KMS-11 (cell line): ENCODE measurements at regions not wholly inside any gene's neighbourhood (a gene's known extent, or its start where the extent isn't known, plus 50 kb on each side); places are given as distances from the start of the nearest gene placed in this dataset.

Experiments used
- H2AFZ ChIP-seq: fragments of 200-600 bp; sonication (generic); 2 replicates; pipeline ENCODE4 v1.6.1; 2016; ENCODE audit warnings: antibody characterized with exemption, mixed run types, low read depth
- H3K27ac ChIP-seq: fragments of 200-600 bp; sonication (generic); 2 replicates; pipeline ENCODE4 v1.6.1; 2016; ENCODE audit warnings: mild to moderate bottlenecking, mixed run types
- H3K27me3 ChIP-seq: fragments of 200-600 bp; sonication (generic); 2 replicates; pipeline ENCODE4 v1.6.1; 2017; ENCODE audit warnings: mild to moderate bottlenecking, low read depth, mixed run types, moderate library complexity; ENCODE audit not compliant: insufficient read depth
- H3K36me3 ChIP-seq: fragments of 200-600 bp; sonication (generic); 2 replicates; pipeline ENCODE4 v1.6.1; 2017; ENCODE audit warnings: mild to moderate bottlenecking, mixed run types; ENCODE audit not compliant: insufficient read depth
- H3K4me1 ChIP-seq: fragments of 200-600 bp; sonication (generic); 2 replicates; pipeline ENCODE4 v1.6.1; 2016; ENCODE audit warnings: mild to moderate bottlenecking, low read depth, mixed run types; ENCODE audit not compliant: poor library complexity, severe bottlenecking
- H3K4me2 ChIP-seq: fragments of 200-600 bp; sonication (generic); 2 replicates; pipeline ENCODE4 v1.7.0; 2016; ENCODE audit warnings: mild to moderate bottlenecking, mixed run types
- H3K4me3 ChIP-seq: fragments of 200-600 bp; sonication (generic); IDR thresholded peaks from 2 replicates; pipeline ENCODE4 v1.6.1; 2017; ENCODE audit warnings: low read depth, low read length, mixed read lengths; ENCODE audit not compliant: insufficient read depth
- H3K79me2 ChIP-seq: fragments of 200-600 bp; sonication (generic); 2 replicates; pipeline ENCODE4 v1.6.1; 2016; ENCODE audit warnings: low read depth, mixed run types; ENCODE audit not compliant: insufficient read depth
- H3K9ac ChIP-seq: fragments of 200-600 bp; sonication (generic); 2 replicates; pipeline ENCODE4 v1.6.1; 2016; ENCODE audit warnings: mild to moderate bottlenecking, mixed run types
- H4K20me1 ChIP-seq: fragments of 200-600 bp; sonication (generic); 2 replicates; pipeline ENCODE4 v1.6.1; 2016; ENCODE audit warnings: mild to moderate bottlenecking, mixed run types; ENCODE audit not compliant: insufficient read depth
- TF ChIP-seq, protein P1 (sequence below): fragments of 200-600 bp; sonication (generic); conservative IDR thresholded peaks from 2 replicates; pipeline ENCODE4 v1.6.1; 2017; ENCODE audit warnings: low read depth, mild to moderate bottlenecking, antibody characterized with exemption, low read length, moderate library complexity, mixed read lengths

DNA sequence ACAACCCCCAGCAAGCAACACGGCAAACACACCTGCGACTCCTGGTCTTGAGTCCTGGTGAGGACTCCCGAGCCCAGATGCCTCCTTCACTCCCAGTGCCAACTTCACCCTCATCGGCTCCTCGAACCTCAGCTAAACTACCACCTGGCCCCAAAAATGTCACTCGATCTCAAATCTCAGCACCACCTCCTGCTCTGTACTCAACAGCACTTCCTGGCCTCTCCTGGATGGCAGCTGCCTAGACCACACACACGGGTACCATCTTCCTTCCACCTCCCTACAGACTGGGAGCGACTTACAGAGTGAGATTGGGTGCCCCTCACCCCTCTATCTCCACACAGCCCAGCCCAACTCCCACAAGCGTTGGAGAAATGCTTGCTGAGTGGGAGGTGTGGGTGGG is 123.9 kb upstream of the MGMT start:
- H3K4me3 ChIP-seq: no peak overlapping the region
- H3K27me3 ChIP-seq: no peaks in the 10 kb centered on the region
- no peaks in the 10 kb centered on the region for H3K79me2 ChIP-seq
- no peaks in the 10 kb centered on the region for H3K36me3 ChIP-seq
- no peak overlapping the region for H2AFZ ChIP-seq
- no peaks in the 10 kb centered on the region for H4K20me1 ChIP-seq
- no peaks in the 10 kb centered on the region for H3K4me1 ChIP-seq
- H3K4me2 ChIP-seq: no peak overlapping the region
- TF ChIP-seq, protein P1, sequence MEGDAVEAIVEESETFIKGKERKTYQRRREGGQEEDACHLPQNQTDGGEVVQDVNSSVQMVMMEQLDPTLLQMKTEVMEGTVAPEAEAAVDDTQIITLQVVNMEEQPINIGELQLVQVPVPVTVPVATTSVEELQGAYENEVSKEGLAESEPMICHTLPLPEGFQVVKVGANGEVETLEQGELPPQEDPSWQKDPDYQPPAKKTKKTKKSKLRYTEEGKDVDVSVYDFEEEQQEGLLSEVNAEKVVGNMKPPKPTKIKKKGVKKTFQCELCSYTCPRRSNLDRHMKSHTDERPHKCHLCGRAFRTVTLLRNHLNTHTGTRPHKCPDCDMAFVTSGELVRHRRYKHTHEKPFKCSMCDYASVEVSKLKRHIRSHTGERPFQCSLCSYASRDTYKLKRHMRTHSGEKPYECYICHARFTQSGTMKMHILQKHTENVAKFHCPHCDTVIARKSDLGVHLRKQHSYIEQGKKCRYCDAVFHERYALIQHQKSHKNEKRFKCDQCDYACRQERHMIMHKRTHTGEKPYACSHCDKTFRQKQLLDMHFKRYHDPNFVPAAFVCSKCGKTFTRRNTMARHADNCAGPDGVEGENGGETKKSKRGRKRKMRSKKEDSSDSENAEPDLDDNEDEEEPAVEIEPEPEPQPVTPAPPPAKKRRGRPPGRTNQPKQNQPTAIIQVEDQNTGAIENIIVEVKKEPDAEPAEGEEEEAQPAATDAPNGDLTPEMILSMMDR: no peak
- no peak overlapping the region for H3K27ac ChIP-seq
- no peak overlapping the region for H3K9ac ChIP-seq

DNA sequence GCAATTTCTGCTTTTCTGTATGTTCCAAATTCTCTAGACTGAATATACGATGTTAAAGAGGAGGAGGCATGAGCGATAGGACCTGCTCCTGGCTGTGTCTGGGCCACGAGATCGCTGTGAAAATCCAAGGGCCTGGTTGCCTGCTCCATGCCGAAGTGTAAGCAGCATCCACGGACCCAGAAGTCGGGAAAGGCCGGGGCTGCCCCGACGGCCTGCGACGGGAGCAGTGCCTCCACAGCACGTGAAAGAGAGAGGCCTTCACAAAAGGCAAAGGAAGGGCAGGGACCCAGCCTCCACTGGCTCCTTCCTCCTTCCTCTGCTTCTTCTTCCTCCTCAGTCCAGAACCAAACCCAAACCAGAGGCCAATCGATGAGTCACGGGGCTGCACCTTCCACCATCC is 122.9 kb upstream of the MGMT start:
- Histone ChIP-seq H3K79me2 (no peaks in the 10 kb centered on the region), H3K27ac (no peak overlapping the region), H4K20me1 (no peaks in the 10 kb centered on the region), H3K4me3 (no peak overlapping the region), H3K4me1 (no peaks in the 10 kb centered on the region), H3K27me3 (no peaks in the 10 kb centered on the region), H2AFZ (no peak overlapping the region), H3K36me3 (no peaks in the 10 kb centered on the region), H3K9ac (no peak overlapping the region), H3K4me2 (no peak overlapping the region)
- TF ChIP-seq, protein P1: no peak

DNA sequence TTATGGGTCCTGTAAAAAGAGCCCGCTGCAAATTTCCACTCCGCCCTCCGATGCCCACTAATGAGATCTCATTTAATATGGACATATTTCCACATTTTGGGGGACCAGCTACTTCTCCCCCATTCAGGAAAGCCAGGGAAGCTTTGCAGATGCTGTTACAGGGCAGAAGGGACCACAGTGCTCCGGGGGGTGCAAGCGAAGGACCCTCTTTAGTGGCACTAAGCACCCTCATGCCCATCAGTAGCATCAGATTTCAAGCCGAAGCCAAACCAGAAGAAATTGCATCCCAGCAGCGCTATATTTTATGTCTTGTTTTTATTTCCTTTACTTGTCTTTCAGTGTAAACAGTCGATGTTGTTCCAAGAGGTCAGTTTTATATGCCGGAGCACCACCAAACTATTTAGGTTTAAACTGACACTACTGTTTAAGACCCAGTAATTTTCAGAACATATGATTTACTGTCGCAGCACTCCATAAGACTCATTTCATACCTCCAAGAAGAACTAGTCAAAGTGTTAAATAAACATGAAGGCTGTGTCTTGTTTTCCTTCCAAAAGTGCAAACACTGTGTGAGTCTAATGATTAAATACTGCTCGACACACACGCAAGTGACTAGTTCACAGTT is 122.2 kb upstream of the MGMT start:
- Histone ChIP-seq H3K4me2 (no peak overlapping the region), H4K20me1 (no peaks in the 10 kb centered on the region), H3K4me3 (no peak overlapping the region), H3K9ac (no peak overlapping the region), H3K36me3 (no peaks in the 10 kb centered on the region), H2AFZ (no peak overlapping the region), H3K4me1 (no peaks in the 10 kb centered on the region), H3K79me2 (no peaks in the 10 kb centered on the region), H3K27me3 (no peaks in the 10 kb centered on the region), H3K27ac (no peak overlapping the region)
- TF ChIP-seq, protein P1: no peak

DNA sequence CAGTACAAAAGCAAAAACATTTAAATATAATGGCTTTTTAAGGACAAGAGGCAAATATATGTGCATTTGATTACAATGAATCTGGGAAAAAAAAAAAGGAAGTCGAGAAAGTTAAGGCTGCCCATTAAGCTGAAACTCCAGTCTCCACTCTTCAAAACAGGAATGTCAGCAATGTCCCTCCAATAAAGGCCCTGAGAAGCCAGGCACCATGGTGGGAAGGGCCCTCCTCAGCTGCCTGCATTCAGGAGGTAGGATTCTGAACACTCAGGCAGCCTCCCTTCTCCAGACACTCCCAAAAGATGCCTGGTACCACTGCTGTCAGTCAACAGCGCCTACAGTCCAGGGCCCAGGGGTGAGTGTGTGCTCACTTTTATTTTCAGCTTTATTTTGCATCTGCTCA is 121.3 kb upstream of the MGMT start:
- Histone ChIP-seq H3K4me3 (no peak overlapping the region), H3K36me3 (no peaks in the 10 kb centered on the region), H2AFZ (no peak overlapping the region), H3K27me3 (no peaks in the 10 kb centered on the region), H3K79me2 (no peaks in the 10 kb centered on the region), H3K4me1 (no peaks in the 10 kb centered on the region), H3K9ac (no peak overlapping the region), H3K4me2 (no peak overlapping the region), H4K20me1 (no peaks in the 10 kb centered on the region), H3K27ac (no peak overlapping the region)
- TF ChIP-seq, protein P1: no peak
